ENCODE measurements at regions not wholly inside any gene's neighbourhood (a gene's known extent, or its start where the extent isn't known, plus 50 kb on each side); places are given as distances from the start of the nearest gene placed in this dataset.

DNA sequence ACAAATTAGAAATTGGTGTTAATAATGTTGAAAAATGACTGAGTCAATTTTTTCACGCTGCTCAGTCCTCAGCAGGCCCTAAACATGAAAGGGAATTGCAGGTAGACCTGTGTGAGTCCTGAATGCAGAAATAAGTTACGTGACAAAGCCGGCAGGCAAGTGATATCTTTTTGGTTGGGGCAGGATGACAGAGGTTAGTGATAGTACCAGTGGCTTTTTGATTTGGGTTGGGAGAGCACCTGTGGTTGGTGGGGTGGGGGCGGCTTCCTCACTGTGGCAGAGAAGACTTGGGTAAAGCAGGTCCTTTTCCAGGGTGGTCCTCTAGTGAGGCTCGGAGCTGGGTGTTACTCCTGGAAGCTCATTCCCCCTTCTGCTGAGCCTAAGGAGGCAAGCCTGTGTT is 164.7 kb downstream of the TMEM167A start:
- DNase-seq = no peak
- H3K27ac ChIP-seq = no peak overlapping the region
- H3K27me3 ChIP-seq (ENCODE audit: insufficient read depth, low read depth, severe bottlenecking) = no peaks in the 10 kb centered on the region
- no peak overlapping the region for H3K4me3 ChIP-seq (ENCODE audit: low read depth, low read length)
- TF ChIP-seq, protein P1, sequence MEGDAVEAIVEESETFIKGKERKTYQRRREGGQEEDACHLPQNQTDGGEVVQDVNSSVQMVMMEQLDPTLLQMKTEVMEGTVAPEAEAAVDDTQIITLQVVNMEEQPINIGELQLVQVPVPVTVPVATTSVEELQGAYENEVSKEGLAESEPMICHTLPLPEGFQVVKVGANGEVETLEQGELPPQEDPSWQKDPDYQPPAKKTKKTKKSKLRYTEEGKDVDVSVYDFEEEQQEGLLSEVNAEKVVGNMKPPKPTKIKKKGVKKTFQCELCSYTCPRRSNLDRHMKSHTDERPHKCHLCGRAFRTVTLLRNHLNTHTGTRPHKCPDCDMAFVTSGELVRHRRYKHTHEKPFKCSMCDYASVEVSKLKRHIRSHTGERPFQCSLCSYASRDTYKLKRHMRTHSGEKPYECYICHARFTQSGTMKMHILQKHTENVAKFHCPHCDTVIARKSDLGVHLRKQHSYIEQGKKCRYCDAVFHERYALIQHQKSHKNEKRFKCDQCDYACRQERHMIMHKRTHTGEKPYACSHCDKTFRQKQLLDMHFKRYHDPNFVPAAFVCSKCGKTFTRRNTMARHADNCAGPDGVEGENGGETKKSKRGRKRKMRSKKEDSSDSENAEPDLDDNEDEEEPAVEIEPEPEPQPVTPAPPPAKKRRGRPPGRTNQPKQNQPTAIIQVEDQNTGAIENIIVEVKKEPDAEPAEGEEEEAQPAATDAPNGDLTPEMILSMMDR (IDR thresholded peaks at IDR 0.05; ENCODE audit: low read depth, low read length) = no peak
- no peaks in the 10 kb centered on the region for H3K36me3 ChIP-seq
- no peaks in the 10 kb centered on the region for H3K9me3 ChIP-seq (ENCODE audit: severe bottlenecking)

- TF ChIP-seq, protein P1 (IDR thresholded peaks at IDR 0.05; ENCODE audit: low read depth, low read length) = no peak
- no peak overlapping the region for H3K27ac ChIP-seq
- no peak for DNase-seq
- no peaks in the 10 kb centered on the region for H3K36me3 ChIP-seq
- no peak overlapping the region for H3K4me3 ChIP-seq (ENCODE audit: low read depth, low read length)
- H3K27me3 ChIP-seq (ENCODE audit: insufficient read depth, low read depth, severe bottlenecking) = no peaks in the 10 kb centered on the region
- H3K9me3 ChIP-seq (ENCODE audit: severe bottlenecking) = no peaks in the 10 kb centered on the region
These were observed 165.3 kb downstream of the TMEM167A start for GRCh38 chr5:82911910-82912309.

GRCh38 chr5:82910905-82911304 is 166.3 kb downstream of the TMEM167A start:
- Histone ChIP-seq H3K36me3 (no peaks in the 10 kb centered on the region), H3K27me3 (ENCODE audit: insufficient read depth, low read depth, severe bottlenecking) (no peaks in the 10 kb centered on the region), H3K4me3 (ENCODE audit: low read depth, low read length) (no peak overlapping the region), H3K9me3 (ENCODE audit: severe bottlenecking) (no peaks in the 10 kb centered on the region), H3K27ac (no peak overlapping the region)
- DNase-seq = no peak
- TF ChIP-seq, protein P1 (IDR thresholded peaks at IDR 0.05; ENCODE audit: low read depth, low read length) = no peak

GRCh38 chr5:82910491-82910890 is 166.7 kb downstream of the TMEM167A start:
- Histone ChIP-seq H3K36me3 (no peaks in the 10 kb centered on the region), H3K4me3 (ENCODE audit: low read depth, low read length) (no peak overlapping the region), H3K27me3 (ENCODE audit: insufficient read depth, low read depth, severe bottlenecking) (no peaks in the 10 kb centered on the region), H3K9me3 (ENCODE audit: severe bottlenecking) (no peaks in the 10 kb centered on the region), H3K27ac (no peak overlapping the region)
- no peak for DNase-seq
- TF ChIP-seq, protein P1 (IDR thresholded peaks at IDR 0.05; ENCODE audit: low read depth, low read length) = no peak

GRCh38 chr5:82909771-82910170 is 167.4 kb downstream of the TMEM167A start:
- Histone ChIP-seq H3K27me3 (ENCODE audit: insufficient read depth, low read depth, severe bottlenecking) (no peaks in the 10 kb centered on the region), H3K9me3 (ENCODE audit: severe bottlenecking) (no peaks in the 10 kb centered on the region), H3K4me3 (ENCODE audit: low read depth, low read length) (no peak overlapping the region), H3K27ac (no peak overlapping the region), H3K36me3 (no peaks in the 10 kb centered on the region)
- DNase-seq = no peak
- TF ChIP-seq, protein P1 (IDR thresholded peaks at IDR 0.05; ENCODE audit: low read depth, low read length) = no peak

DNA sequence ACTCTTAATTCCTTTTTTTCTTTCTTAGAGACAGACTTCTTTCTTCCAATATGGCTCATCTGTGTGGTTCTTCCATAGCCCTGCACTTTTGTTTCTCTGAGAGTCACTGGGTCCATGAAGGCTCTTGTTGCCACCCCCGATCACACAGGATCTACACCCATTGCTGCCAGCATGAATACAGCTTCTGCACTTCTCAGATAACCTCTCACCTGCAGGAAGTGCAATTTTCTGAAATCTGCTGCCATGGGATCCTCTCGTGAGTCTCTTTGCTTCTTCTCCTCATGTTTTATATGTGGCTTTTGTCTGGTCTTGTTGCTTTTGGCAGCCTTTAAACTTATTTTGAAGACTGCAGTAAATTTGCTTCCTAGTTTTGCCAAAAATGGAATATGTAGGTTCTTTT is 171.2 kb downstream of the TMEM167A start:
- Histone ChIP-seq H3K9me3 (ENCODE audit: severe bottlenecking) (no peaks in the 10 kb centered on the region), H3K36me3 (no peaks in the 10 kb centered on the region), H3K4me3 (ENCODE audit: low read depth, low read length) (no peak overlapping the region), H3K27ac (no peak overlapping the region), H3K27me3 (ENCODE audit: insufficient read depth, low read depth, severe bottlenecking) (no peaks in the 10 kb centered on the region)
- DNase-seq = no peak
- TF ChIP-seq, protein P1 (IDR thresholded peaks at IDR 0.05; ENCODE audit: low read depth, low read length) = no peak

Data from WERI-Rb-1 (cell line).